ENCODE measurements at regions not wholly inside any gene's neighbourhood (a gene's known extent, or its start where the extent isn't known, plus 50 kb on each side); places are given as distances from the start of the nearest gene placed in this dataset.

GRCh38 chr13:22931576-22931975 lies 249.2 kb upstream of the SGCG start:
- TF ChIP-seq CTCF (IDR thresholded peaks at IDR 0.05): no peak
- TF ChIP-seq POLR2AphosphoS5 (IDR thresholded peaks at IDR 0.05; ENCODE audit: low read depth, low read length): no peak
- TF ChIP-seq REST (IDR thresholded peaks at IDR 0.05; ENCODE audit: insufficient read depth in 1 of 2, low read depth in 2 of 2, low read length in 1 of 2): no peak
